RPMI8226 (cell line): ENCODE measurements at regions not wholly inside any gene's neighbourhood (a gene's known extent, or its start where the extent isn't known, plus 50 kb on each side); places are given as distances from the start of the nearest gene placed in this dataset.
A peak's percentile ranks its signal among the peaks of the same experiment; 100 is the strongest.

ENCODE experiments used
- DNase-seq: peaks from one replicate; pipeline ENCODE4 v3.0.0-alpha.2; 2015

DNA sequence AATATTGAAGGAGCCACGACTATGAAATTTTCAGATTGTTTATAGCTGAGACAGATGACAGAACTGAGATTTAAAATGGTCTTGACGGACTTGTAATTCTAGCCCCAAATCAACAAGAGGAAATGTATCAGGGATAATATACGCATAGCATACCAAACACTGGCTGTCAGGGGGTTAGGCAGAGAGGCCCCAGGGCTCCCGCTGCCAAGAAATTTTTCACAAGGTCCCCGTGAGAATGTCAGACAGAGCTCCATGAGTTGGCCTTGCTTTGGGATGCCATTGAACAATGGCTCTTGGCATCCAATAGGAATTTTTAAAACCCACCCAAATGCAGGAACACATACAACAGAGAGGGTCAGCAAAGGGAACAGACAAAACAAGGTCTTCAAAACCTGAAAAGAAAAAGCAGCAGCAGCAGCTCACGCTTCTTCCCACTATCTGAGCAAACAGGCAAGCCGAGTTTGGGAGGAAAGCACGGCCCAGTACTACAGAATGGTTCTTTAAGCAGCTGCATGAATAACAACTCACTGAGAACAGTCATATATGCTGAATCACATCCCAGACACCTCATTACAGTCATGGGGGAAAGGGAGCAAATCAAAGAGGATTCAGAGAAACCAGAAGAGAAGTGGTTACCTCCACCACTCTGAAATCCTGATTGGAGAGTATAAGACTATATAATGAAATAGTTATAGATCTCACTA is 445.6 kb downstream of the RND3 start:
- DNase-seq = no peak

GRCh38 chr2:150036622-150037021 is 449.0 kb upstream of the MMADHC start:
- no peak for DNase-seq

GRCh38 chr2:150034665-150035064 is 447.1 kb upstream of the MMADHC start:
- no peak for DNase-seq

DNA sequence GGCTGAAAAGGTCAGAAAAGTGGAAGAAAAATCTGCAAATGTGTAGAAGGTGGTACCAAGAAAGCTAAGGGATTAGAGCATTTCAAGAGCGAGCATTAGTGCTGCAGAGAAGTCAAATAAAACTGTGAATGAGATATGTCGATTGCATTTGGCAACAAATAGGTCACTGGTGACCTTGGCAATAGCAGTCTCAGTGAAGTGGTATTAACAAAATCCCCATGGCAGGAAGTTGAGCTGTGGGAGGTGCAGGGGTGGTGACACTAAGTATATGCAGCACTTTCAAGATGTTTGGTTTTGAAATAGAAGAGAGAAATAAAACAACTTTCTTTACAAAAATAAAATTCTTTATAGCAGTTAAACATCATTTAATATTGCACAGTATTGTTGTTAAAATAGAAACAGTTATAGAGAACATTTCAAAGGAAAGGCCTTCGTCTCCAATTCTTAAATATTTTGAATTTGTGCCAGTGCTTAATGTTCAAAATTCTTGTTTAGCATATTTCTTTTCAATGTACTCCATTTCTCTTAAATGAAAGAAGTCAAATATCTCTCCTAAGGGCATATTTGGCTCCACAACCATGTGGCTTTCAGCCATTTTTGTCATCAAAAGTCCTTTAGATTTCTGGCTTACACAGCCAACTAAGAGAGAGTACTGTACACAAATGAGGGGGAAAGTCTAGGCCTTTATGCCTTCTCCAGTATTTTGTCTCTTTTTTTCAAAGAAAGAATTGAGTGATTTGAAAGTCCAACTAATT is 443.0 kb upstream of the MMADHC start:
- DNase-seq = no peak

- DNase-seq = no peak
These were observed 440.7 kb upstream of the MMADHC start for GRCh38 chr2:150028322-150028721.

- DNase-seq = no peak
These were observed 439.6 kb upstream of the MMADHC start for GRCh38 chr2:150027164-150027563.

- DNase-seq = no peak
These were observed 436.1 kb upstream of the MMADHC start for GRCh38 chr2:150023663-150024062.

DNA sequence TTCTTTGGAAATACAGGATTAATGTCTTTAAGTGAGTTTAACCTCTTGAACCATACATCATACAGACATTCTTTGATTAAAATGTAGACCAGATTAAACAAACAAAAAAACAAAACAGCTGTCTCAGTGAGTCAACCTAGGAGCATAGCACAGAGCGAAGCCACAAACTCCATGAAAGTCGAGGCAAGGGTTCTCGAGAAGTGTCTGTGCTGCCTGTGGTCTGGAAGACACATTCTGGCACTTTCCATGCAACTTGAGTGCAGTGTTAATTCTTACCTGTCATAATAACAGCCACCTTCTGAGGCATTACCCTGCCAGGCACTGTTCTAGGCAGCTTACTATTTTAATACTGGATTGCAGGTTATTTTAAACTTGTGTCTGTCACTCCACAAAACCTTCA is 435.5 kb upstream of the MMADHC start:
- no peak for DNase-seq

GRCh38 chr2:150020937-150021673 is 433.5 kb upstream of the MMADHC start:
- no peak for DNase-seq

DNA sequence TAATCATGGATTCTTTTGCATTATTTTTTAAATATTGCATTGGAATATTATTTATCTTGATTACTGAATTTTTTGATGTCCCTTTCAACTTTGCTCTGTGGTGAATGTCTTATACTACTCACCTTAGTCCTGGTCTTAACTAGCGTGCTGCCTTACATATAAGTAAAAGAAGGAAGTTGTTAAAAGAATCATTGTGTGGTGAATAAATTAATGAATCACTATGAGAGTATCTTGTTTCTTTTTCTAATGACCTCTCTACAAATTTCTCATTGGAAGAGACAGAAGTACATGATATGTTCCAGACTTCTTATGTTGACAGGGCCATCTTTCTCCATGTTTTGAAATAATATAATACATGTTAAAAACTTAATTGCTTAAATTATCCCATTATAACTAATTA is 432.6 kb upstream of the MMADHC start:
- no peak for DNase-seq

DNA sequence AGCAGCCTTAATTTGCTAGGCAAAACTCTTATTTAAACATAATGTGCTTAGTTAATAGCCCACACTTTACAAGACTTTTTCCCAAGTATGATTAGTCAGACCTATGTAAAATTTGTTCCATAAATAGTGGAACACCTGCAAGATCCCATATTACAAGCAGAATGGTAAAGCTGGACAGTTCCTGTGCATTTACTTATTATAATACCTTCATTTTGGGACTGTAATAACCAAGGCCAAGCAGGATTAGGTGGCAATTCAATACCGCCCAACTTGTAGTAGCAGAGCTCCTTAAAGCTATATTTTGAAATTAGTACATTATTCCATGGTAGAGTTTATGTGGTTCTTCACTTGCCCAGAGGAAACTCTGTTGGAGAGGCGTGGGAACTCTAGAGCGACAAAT is 431.5 kb upstream of the MMADHC start:
- DNase-seq = no peak

DNA sequence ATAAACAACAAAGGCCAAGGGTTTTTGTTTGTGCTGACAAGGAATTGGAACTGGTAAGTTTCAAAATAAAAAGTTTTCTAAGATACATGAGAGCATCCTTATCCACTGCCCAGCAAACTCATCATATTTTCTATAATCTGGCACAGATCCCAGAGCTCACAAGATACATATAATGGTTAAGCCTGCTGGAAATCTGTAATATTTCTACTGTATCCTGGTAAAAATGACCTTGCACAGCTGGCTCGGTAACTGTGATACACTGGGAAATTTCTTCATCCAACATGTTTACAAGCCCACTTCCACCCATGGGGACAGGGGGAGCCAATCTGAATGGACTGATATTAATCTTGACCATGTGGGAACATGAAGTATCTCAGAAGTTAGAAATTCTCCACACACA is 425.4 kb upstream of the MMADHC start:
- DNase-seq = peak; percentile 77

GRCh38 chr2:150011161-150011730 is 423.7 kb upstream of the MMADHC start:
- DNase-seq = peak; percentile 37

DNA sequence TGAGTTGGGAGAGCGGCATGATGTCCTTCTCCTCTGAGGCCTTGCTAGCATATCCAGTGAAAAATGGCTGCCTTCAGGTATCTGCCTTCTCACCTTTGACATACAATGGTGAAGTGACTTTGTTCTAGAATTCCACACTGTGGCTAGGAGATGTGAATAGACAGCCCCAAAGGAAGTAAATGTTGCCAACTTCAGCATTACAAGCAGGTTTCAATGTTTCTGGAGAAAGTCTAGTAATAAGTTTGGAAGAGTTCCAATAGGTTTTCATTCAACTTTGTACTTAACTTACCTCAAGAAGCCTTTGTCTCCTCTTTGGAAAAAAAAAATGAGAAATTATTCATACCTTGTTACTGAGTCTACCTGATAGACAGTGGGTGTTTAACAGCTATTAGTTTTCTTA is 421.3 kb upstream of the MMADHC start:
- DNase-seq = peak; percentile 73

DNA sequence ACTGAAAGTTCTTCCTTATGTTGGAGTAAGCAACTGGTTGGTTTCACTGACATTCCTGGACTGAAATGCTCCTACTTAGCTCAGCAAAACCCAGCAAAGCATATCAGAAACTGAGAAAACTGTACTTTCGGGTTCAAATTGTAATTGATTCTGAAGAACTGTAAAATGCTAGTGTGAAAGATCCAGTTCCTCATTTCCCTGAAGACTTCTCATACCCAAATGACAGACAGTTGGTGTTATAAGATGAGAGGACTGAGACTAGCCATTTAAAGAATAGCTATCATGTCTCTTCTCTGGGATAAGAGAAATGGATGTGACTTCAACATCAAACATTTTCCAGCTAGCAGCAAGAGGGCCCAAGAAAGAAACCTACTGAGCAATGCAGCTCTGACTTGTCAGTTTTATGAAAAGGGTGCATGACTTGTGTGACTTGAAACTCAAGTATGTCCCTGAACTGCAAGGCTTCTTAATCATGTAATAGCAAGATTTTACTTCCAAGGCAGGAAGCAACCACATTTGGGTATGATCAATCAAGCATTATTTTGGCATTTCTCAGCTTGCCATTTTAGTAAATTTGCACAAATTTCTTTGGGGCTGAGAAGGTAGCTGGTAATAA is 420.3 kb upstream of the MMADHC start:
- peak; percentile 58 for DNase-seq

- DNase-seq = no peak
These were observed 419.0 kb upstream of the MMADHC start for GRCh38 chr2:150006591-150006990.

- DNase-seq = no peak
These were observed 416.0 kb upstream of the MMADHC start for GRCh38 chr2:150003544-150003943.

- DNase-seq = no peak
These were observed 414.2 kb upstream of the MMADHC start for GRCh38 chr2:150001788-150002187.

- no peak for DNase-seq
These were observed 409.3 kb upstream of the MMADHC start for GRCh38 chr2:149996901-149997300.

DNA sequence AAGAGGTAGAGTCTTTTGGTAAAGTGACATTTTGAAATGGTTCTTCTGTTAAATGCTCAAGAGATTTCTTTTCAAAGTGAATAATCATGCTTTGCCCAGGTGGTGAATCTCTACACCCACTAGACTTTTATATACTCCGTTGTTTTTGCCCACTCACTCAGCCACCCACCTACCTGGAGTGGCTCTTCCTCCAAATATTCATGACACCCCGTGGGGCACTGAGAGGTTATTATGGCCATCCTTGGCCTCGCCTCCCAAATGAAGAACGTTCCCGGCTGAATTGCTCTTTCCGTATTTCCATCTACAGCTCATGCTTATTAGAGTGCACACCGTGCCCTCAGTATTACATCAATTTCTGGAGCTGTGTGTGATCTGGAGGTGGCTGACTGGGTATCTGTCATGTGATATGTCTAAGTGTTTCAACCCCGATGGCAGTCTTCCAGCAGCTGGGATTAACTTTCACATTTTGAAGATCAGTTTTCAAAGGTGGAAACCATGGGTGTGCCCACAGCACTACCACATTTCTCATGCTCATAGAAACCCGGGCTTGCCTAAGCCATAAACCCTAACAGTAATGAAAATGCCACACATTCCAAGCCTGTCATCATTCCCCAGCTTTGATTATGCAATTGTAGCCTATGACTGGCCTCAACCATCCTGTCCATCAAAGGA is 406.6 kb upstream of the MMADHC start:
- peak; percentile 59 for DNase-seq

- DNase-seq = no peak
These were observed 405.7 kb upstream of the MMADHC start for GRCh38 chr2:149993316-149993715.

- no peak for DNase-seq
These were observed 404.0 kb upstream of the MMADHC start for GRCh38 chr2:149991576-149991975.

GRCh38 chr2:149990965-149991364 is 403.4 kb upstream of the MMADHC start:
- no peak for DNase-seq
